Duodenal mucosa (tissue), 2 donors: ENCODE measurements at regions not wholly inside any gene's neighbourhood (a gene's known extent, or its start where the extent isn't known, plus 50 kb on each side); places are given as distances from the start of the nearest gene placed in this dataset.
"Not testable (repeated sequence)": the region's sequence is repeated elsewhere in the genome, so short reads cannot be mapped to it uniquely, and the experiment has no call there.

Source experiments
- H3K27ac ChIP-seq: one replicate; pipeline ENCODE4 v1.7.0; 2013; ENCODE audit warnings: low read depth, low read length
- H3K27me3 ChIP-seq, 2 donors: one replicate each; pipeline ENCODE4 v1.7.0; 2013; ENCODE audit warnings: low read length in 2 of 2, control low read depth in 1 of 2; ENCODE audit not compliant: insufficient read depth in 2 of 2, control insufficient read depth in 1 of 2
- H3K36me3 ChIP-seq, 2 donors: one replicate each; pipeline ENCODE4 v1.7.0; 2013; ENCODE audit warnings: low read length in 2 of 2, control low read depth in 1 of 2; ENCODE audit not compliant: insufficient read depth in 2 of 2, control insufficient read depth in 1 of 2
- H3K4me1 ChIP-seq, 2 donors: one replicate each; pipeline ENCODE4 v1.7.0; 2013; ENCODE audit warnings: low read length in 2 of 2, control low read depth in 1 of 2; ENCODE audit not compliant: insufficient read depth in 2 of 2, control insufficient read depth in 1 of 2
- H3K4me3 ChIP-seq, 2 donors: one replicate each; pipeline ENCODE4 v1.7.0; 2013; ENCODE audit warnings: low read length in 2 of 2, low read depth in 1 of 2
- H3K9ac ChIP-seq, 2 donors: one replicate each; pipeline ENCODE4 v1.7.0; 2013; ENCODE audit warnings: low read length in 2 of 2, low read depth in 1 of 2
- H3K9me3 ChIP-seq, 2 donors: one replicate each; pipeline ENCODE4 v1.7.0; 2013; ENCODE audit warnings: low read length in 2 of 2, control low read depth in 1 of 2; ENCODE audit not compliant: control insufficient read depth in 1 of 2

- Histone ChIP-seq H3K4me3 (no peak overlapping the region), H3K27ac (no peak overlapping the region), H3K36me3 (no peaks in the 10 kb centered on the region), H3K9me3 (peaks cover 0 to under 1% of the 10 kb centered on the region in 2 donors), H3K4me1 (no peaks in the 10 kb centered on the region), H3K9ac (no peak overlapping the region), H3K27me3 (no peaks in the 10 kb centered on the region)
These were observed 854.1 kb upstream of the B3GALT2 start for GRCh38 chr1:194040496-194040895.

GRCh38 chr1:194039578-194039977 lies 853.2 kb upstream of the B3GALT2 start:
- Histone ChIP-seq H3K27ac (no peak overlapping the region), H3K9ac (no peak overlapping the region), H3K36me3 (no peaks in the 10 kb centered on the region), H3K4me3 (no peak overlapping the region), H3K9me3 (peaks cover 0 to 2% of the 10 kb centered on the region in 2 donors), H3K27me3 (no peaks in the 10 kb centered on the region), H3K4me1 (no peaks in the 10 kb centered on the region)

DNA sequence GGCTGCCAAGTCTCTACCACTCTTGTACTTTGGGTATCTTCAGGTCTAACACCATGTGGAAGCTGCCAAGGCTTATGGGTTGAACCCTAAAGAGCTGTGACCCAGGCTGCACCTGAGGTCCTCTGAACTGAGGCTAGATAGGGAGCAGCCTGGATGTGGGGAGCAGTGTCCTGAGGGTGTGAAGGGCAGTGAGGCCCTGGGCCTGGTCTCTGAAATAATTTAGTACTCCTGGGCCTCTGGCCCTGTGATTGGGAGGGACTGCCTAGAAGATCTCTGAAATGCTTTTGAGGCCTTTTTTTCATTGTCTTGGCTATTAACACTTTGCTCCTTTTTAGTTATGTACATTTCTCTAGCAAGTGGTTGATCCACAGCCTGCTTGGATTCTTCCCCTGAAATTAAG lies 847.2 kb upstream of the B3GALT2 start:
- Histone ChIP-seq H3K9me3 (peaks cover 5 to 12% of the 10 kb centered on the region in 2 donors), H3K36me3 (no peaks in the 10 kb centered on the region), H3K4me3 (no peak overlapping the region), H3K4me1 (no peaks in the 10 kb centered on the region), H3K9ac (no peak overlapping the region), H3K27ac (no peak overlapping the region), H3K27me3 (no peaks in the 10 kb centered on the region)

GRCh38 chr1:194028002-194028401 lies 841.6 kb upstream of the B3GALT2 start:
- no peaks in the 10 kb centered on the region for H3K27me3 ChIP-seq
- H3K4me1 ChIP-seq = no peaks in the 10 kb centered on the region
- H3K36me3 ChIP-seq = no peaks in the 10 kb centered on the region
- H3K27ac ChIP-seq = no peak overlapping the region
- H3K4me3 ChIP-seq = no peak overlapping the region
- no peak overlapping the region for H3K9ac ChIP-seq
- H3K9me3 ChIP-seq = peaks cover 0 to under 1% of the 10 kb centered on the region in 2 donors

- Histone ChIP-seq H3K4me1 (no peaks in the 10 kb centered on the region), H3K36me3 (no peaks in the 10 kb centered on the region), H3K9ac (no peak overlapping the region), H3K27me3 (no peaks in the 10 kb centered on the region), H3K4me3 (no peak overlapping the region), H3K9me3 (no peaks in the 10 kb centered on the region), H3K27ac (no peak overlapping the region)
These were observed 840.0 kb upstream of the B3GALT2 start for GRCh38 chr1:194026422-194026821.

DNA sequence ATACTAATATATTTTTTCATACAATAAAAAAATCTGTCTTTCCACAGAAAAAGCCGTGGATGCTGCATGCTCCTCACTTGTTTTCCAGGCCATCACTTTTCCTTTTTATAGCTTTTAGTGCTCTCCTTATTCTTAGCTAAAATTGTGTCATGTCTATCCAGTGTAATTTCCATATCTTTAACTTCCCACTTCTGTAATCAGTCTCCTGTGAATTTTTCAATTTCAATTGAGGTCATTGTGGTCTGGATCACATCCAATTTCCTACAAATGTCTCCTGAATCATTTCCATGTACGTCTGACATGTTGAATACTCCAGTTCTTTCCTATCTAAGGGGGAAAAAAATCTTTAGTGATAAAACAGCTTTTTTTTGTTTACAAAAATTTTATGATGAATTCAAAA lies 838.2 kb upstream of the B3GALT2 start:
- Histone ChIP-seq H3K36me3 (no peaks in the 10 kb centered on the region), H3K27ac (no peak overlapping the region), H3K27me3 (no peaks in the 10 kb centered on the region), H3K9ac (no peak overlapping the region), H3K4me3 (no peak overlapping the region), H3K9me3 (no peaks in the 10 kb centered on the region), H3K4me1 (no peaks in the 10 kb centered on the region)

DNA sequence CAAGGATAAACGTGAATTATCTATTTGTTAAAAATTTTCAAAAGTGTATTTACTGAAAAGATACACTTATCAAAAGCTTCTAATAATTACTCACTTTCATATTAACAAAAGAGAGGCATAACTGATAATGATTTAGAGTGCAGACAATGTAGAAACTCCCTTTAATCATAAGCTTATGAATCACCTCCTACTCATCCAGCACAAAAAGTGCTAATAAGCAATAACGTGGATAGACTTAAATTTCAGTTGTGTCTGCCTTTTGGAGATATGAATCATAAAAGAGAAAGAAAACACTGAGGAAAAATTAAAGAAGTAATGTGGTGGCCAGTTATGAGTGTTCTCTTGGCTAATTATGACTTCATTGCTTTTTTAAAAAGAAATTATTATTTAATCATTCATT lies 827.6 kb upstream of the B3GALT2 start:
- Histone ChIP-seq H3K9me3 (no peaks in the 10 kb centered on the region), H3K27me3 (no peaks in the 10 kb centered on the region), H3K4me1 (no peaks in the 10 kb centered on the region), H3K27ac (no peak overlapping the region), H3K9ac (no peak overlapping the region), H3K4me3 (no peak overlapping the region), H3K36me3 (no peaks in the 10 kb centered on the region)

DNA sequence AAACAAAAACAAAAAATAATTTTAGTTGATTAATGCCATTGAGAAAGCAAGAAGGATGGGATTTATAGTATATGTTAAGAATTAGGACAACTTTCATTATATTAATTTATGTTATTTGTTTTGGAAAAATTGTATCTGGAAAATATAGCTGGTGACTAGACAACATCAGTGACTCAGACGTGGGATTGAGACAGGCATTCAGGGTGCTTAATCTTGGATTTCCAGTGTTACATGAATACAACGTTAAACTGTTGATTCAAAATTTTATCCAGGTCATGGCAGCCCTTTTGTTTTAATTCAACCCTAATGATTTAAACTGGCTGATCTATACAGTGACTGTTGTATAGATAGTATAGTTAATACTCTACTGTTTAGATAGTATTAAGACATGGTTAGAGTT lies 827.1 kb upstream of the B3GALT2 start:
- Histone ChIP-seq H3K4me3 (no peak overlapping the region), H3K4me1 (no peaks in the 10 kb centered on the region), H3K27ac (no peak overlapping the region), H3K27me3 (no peaks in the 10 kb centered on the region), H3K9me3 (no peaks in the 10 kb centered on the region), H3K9ac (no peak overlapping the region), H3K36me3 (no peaks in the 10 kb centered on the region)

DNA sequence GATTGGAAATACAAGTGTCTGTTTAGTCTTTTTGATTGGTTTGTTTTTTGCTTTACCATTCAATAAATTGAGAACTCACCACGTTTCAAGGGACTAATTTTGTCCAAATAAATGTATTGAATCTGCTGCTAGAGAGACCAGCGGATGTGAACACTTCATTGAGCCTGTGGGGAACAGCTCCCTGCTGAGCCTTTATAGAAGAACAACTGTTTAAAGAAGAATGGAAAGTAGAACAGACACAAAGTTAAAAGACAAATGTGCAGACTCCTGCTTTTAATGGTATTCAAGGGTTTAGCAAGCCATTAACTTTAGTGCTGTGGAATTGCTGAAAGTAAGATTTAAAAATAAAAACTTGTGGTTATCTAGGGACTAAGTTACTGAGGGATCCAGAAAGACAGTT lies 817.7 kb upstream of the B3GALT2 start:
- Histone ChIP-seq H3K4me1 (no peaks in the 10 kb centered on the region), H3K27ac (no peak overlapping the region), H3K36me3 (no peaks in the 10 kb centered on the region), H3K4me3 (no peak overlapping the region), H3K9me3 (peaks cover 0 to 4% of the 10 kb centered on the region in 2 donors), H3K27me3 (no peaks in the 10 kb centered on the region), H3K9ac (no peak overlapping the region)

GRCh38 chr1:194001726-194002350 lies 815.4 kb upstream of the B3GALT2 start:
- not testable (repeated sequence) for H3K36me3 ChIP-seq, H3K27ac ChIP-seq, H3K9me3 ChIP-seq, H3K9ac ChIP-seq, H3K27me3 ChIP-seq, H3K4me3 ChIP-seq, H3K4me1 ChIP-seq

DNA sequence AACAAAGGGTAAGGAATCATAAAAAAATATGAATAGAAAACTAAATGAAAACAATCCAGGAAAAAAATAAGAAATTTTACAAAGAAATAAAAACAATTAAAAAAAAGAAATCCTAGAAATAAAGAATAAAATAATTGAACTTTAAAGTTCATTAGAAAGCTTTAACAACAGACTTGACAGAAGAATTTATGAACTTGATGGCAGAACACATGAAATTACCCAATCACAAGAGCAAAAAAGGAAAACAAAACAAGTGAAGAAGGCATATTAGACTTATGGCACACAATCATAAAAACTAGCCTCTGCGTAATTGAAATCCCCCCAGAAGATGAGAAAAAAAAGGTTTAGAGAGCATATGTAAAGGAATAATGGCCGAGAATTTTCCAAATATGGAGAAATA lies 802.5 kb upstream of the B3GALT2 start:
- Histone ChIP-seq H3K27ac (no peak overlapping the region), H3K9me3 (peaks cover 12 to 22% of the 10 kb centered on the region in 2 donors)

More for the DNA sequence above, 802.5 kb upstream of the B3GALT2 start:
- Histone ChIP-seq H3K4me1 (no peaks in the 10 kb centered on the region), H3K4me3 (no peak overlapping the region), H3K36me3 (no peaks in the 10 kb centered on the region), H3K27me3 (no peaks in the 10 kb centered on the region), H3K9ac (no peak overlapping the region)
